Uterus (tissue), 3 donors: ENCODE measurements at regions not wholly inside any gene's neighbourhood (a gene's known extent, or its start where the extent isn't known, plus 50 kb on each side); places are given as distances from the start of the nearest gene placed in this dataset. TPM values are rescaled to one million over a fixed set of nuclear protein-coding genes. Genes with fewer than 3 reads are reported as not detected.

Source experiments
- DNase-seq, 2 donors: peaks; one replicate each; pipeline ENCODE4 v3.0.0-alpha.2; 2019 to 2020
- H3K27ac ChIP-seq, 2 donors: fragments of 200-600 bp; sonication (generic); 1 replicate in 1 of 2; 2 replicates in 1 of 2; pipeline ENCODE4 v1.5.1; 2016 to 2018
- H3K27me3 ChIP-seq, 2 donors: fragments of 200-600 bp; sonication (generic); one replicate each; pipeline ENCODE4 v1.5.1; 2018 to 2019; ENCODE audit warnings: control low read depth in 1 of 2
- H3K36me3 ChIP-seq, 2 donors: fragments of 200-600 bp; sonication (generic); one replicate each; pipeline ENCODE4 v1.5.1; 2019; ENCODE audit warnings: control low read depth in 1 of 2
- H3K4me1 ChIP-seq, 2 donors: fragments of 200-600 bp; sonication (generic); one replicate each; pipeline ENCODE4 v1.5.1; 2018 to 2019; ENCODE audit warnings: control low read depth in 1 of 2
- H3K4me3 ChIP-seq, 2 donors: fragments of 200-600 bp; sonication (generic); 1 replicate in 1 of 2; 2 replicates in 1 of 2; pipeline ENCODE4 v1.5.1; 2018 to 2019; ENCODE audit warnings: mild to moderate bottlenecking in 1 of 2
- H3K9me3 ChIP-seq, 2 donors: fragments of 200-600 bp; sonication (generic); one replicate each; pipeline ENCODE4 v1.5.1; 2019; ENCODE audit warnings: control low read depth in 1 of 2
- POLR2A ChIP-seq, 2 donors: fragments of 450-650 bp; IDR thresholded peaks; one replicate each; pipeline ENCODE4 v1.6.1; 2016; ENCODE audit warnings: antibody characterized with exemption in 2 of 2, mild to moderate bottlenecking in 1 of 2, moderate library complexity in 1 of 2
- intact Hi-C: fragments of 100-400 bp; cut with DNase I; formaldehyde crosslinking; loops from one replicate; pipeline ENCODE4 v1.15.1; 2023; ENCODE audit warnings: low total_unique reads
- small RNA-seq: library from RNA; depleted of rRNA; stranded (forward); fragments of <200 nt; gene quantifications from one replicate; pipeline ENCODE3, GENCODE V24; 2016
- TF ChIP-seq, protein P1 (sequence below), 4 experiments: fragments of 200-600 bp in 2 of 4; fragments of 450-650 bp in 2 of 4; sonication (generic) in 2 of 4; IDR thresholded peaks; one replicate each; pipeline ENCODE4 v1.5.1; 2016 to 2019; ENCODE audit warnings: antibody characterized with exemption in 4 of 4, mild to moderate bottlenecking in 2 of 4, moderate library complexity in 1 of 4
- donor health status: DM: yes; HTN: yes; CAD: no.

DNA sequence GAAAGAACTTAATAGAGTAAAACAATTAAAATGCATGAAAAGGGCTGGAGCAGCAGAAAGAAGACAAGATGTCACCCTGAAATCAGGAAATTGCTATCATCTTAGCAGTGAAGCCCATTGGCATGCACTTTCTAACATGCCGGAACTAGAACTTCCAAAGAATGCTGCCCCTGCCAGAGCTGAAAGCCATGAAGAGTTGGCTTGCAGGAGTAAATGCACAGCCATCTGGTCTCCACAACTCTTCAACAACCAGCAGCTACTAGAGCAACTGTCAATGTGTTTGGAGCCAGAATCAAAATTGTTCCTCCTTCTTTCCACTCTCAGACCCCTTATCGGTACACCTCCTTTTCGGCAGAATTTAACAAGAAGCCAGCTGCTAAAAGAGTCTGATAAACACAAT lies 414.1 kb downstream of the KCNH5 start:
- H3K4me1 ChIP-seq, result no peaks in the 10 kb centered on the region

DNA sequence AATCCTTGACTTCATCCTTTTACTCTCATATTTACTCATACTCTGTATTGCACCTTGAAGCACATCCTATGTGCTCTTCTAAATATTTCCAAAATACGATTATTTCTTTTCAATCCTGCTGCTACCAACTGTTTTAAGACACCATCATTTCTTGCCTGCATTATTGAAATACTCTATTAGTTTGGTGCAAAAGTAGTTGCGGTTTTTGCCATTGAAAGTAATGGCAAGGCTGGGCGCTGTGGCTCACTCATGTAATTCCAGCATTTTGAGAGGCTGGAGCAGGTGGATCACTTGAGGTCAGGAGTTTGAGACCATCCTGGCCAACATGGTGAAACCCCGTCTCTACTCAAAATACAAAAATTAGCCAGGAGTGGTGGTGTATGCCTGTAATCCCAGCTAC lies 412.5 kb downstream of the KCNH5 start:
- Histone ChIP-seq H3K4me3 (no peak overlapping the region), H3K27me3 (no peaks in the 10 kb centered on the region), H3K27ac (no peak overlapping the region), H3K36me3 (no peaks in the 10 kb centered on the region), H3K4me1 (no peaks in the 10 kb centered on the region), H3K9me3 (no peaks in the 10 kb centered on the region)
- intact Hi-C loops, result no loop called here
- TF ChIP-seq, protein P1, sequence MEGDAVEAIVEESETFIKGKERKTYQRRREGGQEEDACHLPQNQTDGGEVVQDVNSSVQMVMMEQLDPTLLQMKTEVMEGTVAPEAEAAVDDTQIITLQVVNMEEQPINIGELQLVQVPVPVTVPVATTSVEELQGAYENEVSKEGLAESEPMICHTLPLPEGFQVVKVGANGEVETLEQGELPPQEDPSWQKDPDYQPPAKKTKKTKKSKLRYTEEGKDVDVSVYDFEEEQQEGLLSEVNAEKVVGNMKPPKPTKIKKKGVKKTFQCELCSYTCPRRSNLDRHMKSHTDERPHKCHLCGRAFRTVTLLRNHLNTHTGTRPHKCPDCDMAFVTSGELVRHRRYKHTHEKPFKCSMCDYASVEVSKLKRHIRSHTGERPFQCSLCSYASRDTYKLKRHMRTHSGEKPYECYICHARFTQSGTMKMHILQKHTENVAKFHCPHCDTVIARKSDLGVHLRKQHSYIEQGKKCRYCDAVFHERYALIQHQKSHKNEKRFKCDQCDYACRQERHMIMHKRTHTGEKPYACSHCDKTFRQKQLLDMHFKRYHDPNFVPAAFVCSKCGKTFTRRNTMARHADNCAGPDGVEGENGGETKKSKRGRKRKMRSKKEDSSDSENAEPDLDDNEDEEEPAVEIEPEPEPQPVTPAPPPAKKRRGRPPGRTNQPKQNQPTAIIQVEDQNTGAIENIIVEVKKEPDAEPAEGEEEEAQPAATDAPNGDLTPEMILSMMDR (IDR thresholded peaks at IDR 0.05), result no peak
- TF ChIP-seq POLR2A (IDR thresholded peaks at IDR 0.05), result no peak
- DNase-seq, result no peak

More for the DNA sequence above, 414.1 kb downstream of the KCNH5 start:
- intact Hi-C loops, result no loop called here
- H3K4me3 ChIP-seq, result no peak overlapping the region
- H3K27me3 ChIP-seq, result no peaks in the 10 kb centered on the region
- TF ChIP-seq, protein P1 (IDR thresholded peaks at IDR 0.05), result no peak
- TF ChIP-seq POLR2A (IDR thresholded peaks at IDR 0.05), result no peak
- H3K27ac ChIP-seq, result no peak overlapping the region
- no peak for DNase-seq
- no peaks in the 10 kb centered on the region for H3K36me3 ChIP-seq
- no peaks in the 10 kb centered on the region for H3K9me3 ChIP-seq

DNA sequence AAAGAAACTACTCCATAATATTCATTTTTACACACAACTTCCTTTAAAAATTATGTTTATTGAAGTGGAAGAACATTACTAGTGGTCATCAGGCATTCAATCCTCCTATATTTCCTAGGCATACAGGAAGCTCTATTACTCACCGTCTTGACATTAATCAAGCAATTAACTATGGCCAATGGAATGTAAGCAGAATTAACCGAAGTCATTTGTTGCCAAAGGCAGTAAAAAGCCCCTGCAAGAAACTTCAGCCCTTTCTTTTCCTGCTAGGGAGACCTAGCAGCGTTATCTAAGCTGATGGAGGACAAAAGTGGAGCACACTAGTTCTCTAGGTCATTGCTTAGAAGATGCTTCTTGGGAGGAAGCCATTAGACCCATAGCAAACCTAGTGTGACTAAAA lies 399.6 kb downstream of the KCNH5 start:
- Histone ChIP-seq H3K4me3 (no peak overlapping the region), H3K27me3 (no peaks in the 10 kb centered on the region), H3K36me3 (no peaks in the 10 kb centered on the region), H3K27ac (no peak overlapping the region), H3K9me3 (no peaks in the 10 kb centered on the region), H3K4me1 (no peaks in the 10 kb centered on the region)
- TF ChIP-seq POLR2A (IDR thresholded peaks at IDR 0.05), result no peak
- TF ChIP-seq, protein P1 (IDR thresholded peaks at IDR 0.05), result no peak
- no peak for DNase-seq
- intact Hi-C loops, result no loop called here

Small RNA genes in the stretch of these regions (small RNA-seq; reads per million reads assigned to genes)
- gene AL389895.1, result not detected
